ENCODE measurements at regions not wholly inside any gene's neighbourhood (a gene's known extent, or its start where the extent isn't known, plus 50 kb on each side); places are given as distances from the start of the nearest gene placed in this dataset.

- H2AFZ ChIP-seq (ENCODE audit: control insufficient read depth, low read depth, low read length) = no peak overlapping the region
- SMC1A ChIA-PET (ENCODE audit: uncharacterized antibody, unreplicated experiment) = no interaction called here
- H3K4me3 ChIP-seq = no peak overlapping the region
- H3K9me3 ChIP-seq (replicated peaks; ENCODE audit: control insufficient read depth, insufficient read depth, low read length) = no peaks in the 10 kb centered on the region
- TF ChIP-seq ATF2 (IDR thresholded peaks at IDR 0.05; ENCODE audit: low read length) (no peak), LARP7 (IDR thresholded peaks at IDR 0.05) (no peak), ELK1 (IDR thresholded peaks at IDR 0.05; ENCODE audit: low read depth, low read length) (no peak), RCOR1 (conservative IDR thresholded peaks at IDR 0.05; ENCODE audit: low read depth, low read length) (no peak), CHD4 (IDR thresholded peaks at IDR 0.05) (no peak), ZBTB4 (CRISPR knock-in tag; IDR thresholded peaks at IDR 0.05) (no peak), CREM (IDR thresholded peaks at IDR 0.05; ENCODE audit: low read depth) (no peak), EED (IDR thresholded peaks at IDR 0.05; ENCODE audit: low read depth) (no peak), MAX (IDR thresholded peaks at IDR 0.05; ENCODE audit: low read depth, low read length) (no peak), HDGF (IDR thresholded peaks at IDR 0.05) (no peak), IKZF2 (IDR thresholded peaks at IDR 0.05) (no peak), HDAC6 (IDR thresholded peaks at IDR 0.05; ENCODE audit: unreplicated experiment) (no peak), SKIL (IDR thresholded peaks at IDR 0.05; ENCODE audit: low read depth, poor library complexity, severe bottlenecking) (no peak)
- H3K9ac ChIP-seq (ENCODE audit: control insufficient read depth, insufficient read depth, low read length) = no peak overlapping the region
- in situ Hi-C loops (cut with MboI) = no loop called here
- no peaks in the 10 kb centered on the region for H3K27me3 ChIP-seq (replicated peaks in 1 of 2; ENCODE audit: control insufficient read depth in 2 of 2, insufficient read depth in 2 of 2, low read length in 1 of 2)
- H4K20me1 ChIP-seq (ENCODE audit: control insufficient read depth, insufficient read depth) = no peaks in the 10 kb centered on the region
- DNase-seq (ENCODE audit: low read depth, low spot score) = no peak
- no peaks in the 10 kb centered on the region for H3K4me1 ChIP-seq (ENCODE audit: control insufficient read depth, insufficient read depth, low read length)
- no peak for FAIRE-seq
- RAD21 ChIA-PET (ENCODE audit: unreplicated experiment) = no interaction called here
- 47% methylated on average over 3 of the region's 3 CpGs for WGBS (ENCODE audit: insufficient coverage, insufficient replicate concordance, low lambda C conversion rate, missing lambda C conversion rate)
- ATAC-seq = no peak
- H3K79me2 ChIP-seq (ENCODE audit: control insufficient read depth, insufficient read depth, low read length) = no peaks in the 10 kb centered on the region
- H3K4me2 ChIP-seq (ENCODE audit: control insufficient read depth, insufficient read depth) = no peak overlapping the region
- BruUV-seq (replicated peaks) = no TSS peak
- no peak overlapping the region for H3K27ac ChIP-seq (ENCODE audit: control insufficient read depth, insufficient read depth)
- POLR2A ChIA-PET = no interaction called here
- CTCF ChIA-PET = no interaction called here
- H3K36me3 ChIP-seq (ENCODE audit: control insufficient read depth in 2 of 2, insufficient read depth in 2 of 2, low read length in 1 of 2) = no peaks in the 10 kb centered on the region
- intact Hi-C loops (cut with micrococcal nuclease; ENCODE audit: unreplicated experiment) = no loop called here
Measured at GRCh38 chr3:147099076-147099475, 307.3 kb downstream of the ZIC4 start.
